AG10803 (cell line): ENCODE measurements at regions not wholly inside any gene's neighbourhood (a gene's known extent, or its start where the extent isn't known, plus 50 kb on each side); places are given as distances from the start of the nearest gene placed in this dataset.
A peak's percentile ranks its signal among the peaks of the same experiment; 100 is the strongest.

Experiments
- DNase-seq: peaks from one replicate; pipeline ENCODE4 v3.0.0; 2010; ENCODE audit warnings: low read depth
- H3K4me3 ChIP-seq: 2 replicates; pipeline ENCODE4 v1.5.1; 2011; ENCODE audit warnings: mild to moderate bottlenecking, low read length, control low read depth
- TF ChIP-seq, protein P1 (sequence below): conservative IDR thresholded peaks from 2 replicates; pipeline ENCODE4 v1.5.1; 2011; ENCODE audit warnings: mild to moderate bottlenecking, low read length, control low read depth, inconsistent platforms

DNA sequence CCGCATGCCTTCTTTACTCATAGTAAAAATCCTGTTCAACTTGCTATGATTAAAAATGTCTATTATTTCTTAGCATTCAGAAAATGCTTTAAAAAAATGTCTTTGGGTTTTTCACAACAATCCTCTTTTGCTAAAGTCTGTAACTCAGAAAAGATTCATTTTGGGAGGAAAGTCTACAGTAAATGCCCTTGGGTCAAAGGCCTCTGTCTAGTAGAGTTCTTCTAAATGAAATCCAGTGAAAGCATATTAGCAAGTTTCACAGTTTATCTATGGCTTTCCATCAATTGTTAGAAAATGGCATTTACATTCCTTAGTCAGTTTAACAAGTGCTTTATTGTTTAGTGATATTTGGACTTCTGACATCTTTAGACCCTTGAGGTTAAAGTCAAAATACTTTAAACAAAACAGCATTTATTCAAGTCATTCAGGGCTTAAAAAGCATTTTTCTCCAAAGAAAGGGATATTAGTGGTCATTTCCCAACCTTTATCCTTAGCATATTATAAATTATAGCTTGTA, 137.1 kb upstream of the TARS1 start:
- no peak overlapping the region for H3K4me3 ChIP-seq
- TF ChIP-seq, protein P1, sequence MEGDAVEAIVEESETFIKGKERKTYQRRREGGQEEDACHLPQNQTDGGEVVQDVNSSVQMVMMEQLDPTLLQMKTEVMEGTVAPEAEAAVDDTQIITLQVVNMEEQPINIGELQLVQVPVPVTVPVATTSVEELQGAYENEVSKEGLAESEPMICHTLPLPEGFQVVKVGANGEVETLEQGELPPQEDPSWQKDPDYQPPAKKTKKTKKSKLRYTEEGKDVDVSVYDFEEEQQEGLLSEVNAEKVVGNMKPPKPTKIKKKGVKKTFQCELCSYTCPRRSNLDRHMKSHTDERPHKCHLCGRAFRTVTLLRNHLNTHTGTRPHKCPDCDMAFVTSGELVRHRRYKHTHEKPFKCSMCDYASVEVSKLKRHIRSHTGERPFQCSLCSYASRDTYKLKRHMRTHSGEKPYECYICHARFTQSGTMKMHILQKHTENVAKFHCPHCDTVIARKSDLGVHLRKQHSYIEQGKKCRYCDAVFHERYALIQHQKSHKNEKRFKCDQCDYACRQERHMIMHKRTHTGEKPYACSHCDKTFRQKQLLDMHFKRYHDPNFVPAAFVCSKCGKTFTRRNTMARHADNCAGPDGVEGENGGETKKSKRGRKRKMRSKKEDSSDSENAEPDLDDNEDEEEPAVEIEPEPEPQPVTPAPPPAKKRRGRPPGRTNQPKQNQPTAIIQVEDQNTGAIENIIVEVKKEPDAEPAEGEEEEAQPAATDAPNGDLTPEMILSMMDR = no peak
- DNase-seq = no peak

DNA sequence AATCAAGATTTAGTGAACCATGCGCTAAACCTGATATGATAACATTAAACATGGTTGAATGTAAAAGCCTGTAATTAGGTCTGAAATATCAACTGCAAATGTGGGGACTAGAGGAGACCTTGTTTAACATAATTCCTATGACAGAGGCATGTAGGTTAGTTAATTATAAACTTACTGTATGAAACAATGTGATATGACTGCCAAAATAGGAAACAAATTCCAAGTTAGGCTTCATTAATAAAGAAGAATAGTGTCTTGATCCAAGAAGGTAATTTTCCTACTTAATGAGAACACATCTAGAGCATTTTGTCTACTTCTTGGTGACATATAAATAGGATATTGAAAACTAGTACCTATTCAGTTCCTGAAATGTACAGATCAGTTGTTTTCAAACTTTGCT, 136.2 kb upstream of the TARS1 start:
- TF ChIP-seq, protein P1 = no peak
- no peak overlapping the region for H3K4me3 ChIP-seq
- DNase-seq = no peak

DNA sequence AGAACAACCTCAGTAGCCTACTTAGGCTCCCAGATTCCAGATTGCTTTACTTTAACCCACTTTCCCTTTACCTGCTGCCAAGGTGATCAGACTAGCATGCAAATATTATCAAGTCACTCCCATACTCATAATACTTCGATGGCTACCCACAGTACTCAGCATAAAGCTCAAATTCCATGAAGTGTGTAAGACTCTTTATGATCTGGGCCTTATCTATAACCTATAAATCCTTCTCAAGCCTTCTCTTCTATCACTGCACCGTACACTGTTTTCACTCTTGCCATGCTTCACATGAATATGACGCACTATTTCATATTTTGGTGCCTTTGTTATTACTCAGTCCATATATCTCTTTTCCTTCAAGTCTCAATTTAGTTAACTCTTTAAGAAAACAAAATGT, 135.2 kb upstream of the TARS1 start:
- TF ChIP-seq, protein P1 = no peak
- H3K4me3 ChIP-seq = no peak overlapping the region
- no peak for DNase-seq

DNA sequence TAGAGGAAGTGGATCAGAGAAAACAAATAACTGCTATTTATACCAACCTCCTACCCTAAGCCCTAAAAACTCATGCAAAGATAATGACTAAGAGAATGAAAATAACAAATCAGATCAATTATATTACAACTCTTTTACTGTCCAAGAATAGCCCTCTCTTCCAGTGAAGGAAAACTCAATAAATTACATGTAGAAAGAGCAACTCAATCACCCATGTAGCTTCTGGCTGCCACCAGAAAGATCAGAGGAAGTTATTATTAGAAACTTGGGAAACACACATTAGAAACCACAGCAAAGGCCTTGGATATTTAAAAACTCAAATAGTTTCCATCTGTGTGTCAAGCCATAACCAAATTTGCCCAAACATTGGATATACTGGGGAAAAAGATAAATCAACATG, 134.0 kb upstream of the TARS1 start:
- TF ChIP-seq, protein P1 = no peak
- no peak overlapping the region for H3K4me3 ChIP-seq
- peak; percentile 60 for DNase-seq

DNA sequence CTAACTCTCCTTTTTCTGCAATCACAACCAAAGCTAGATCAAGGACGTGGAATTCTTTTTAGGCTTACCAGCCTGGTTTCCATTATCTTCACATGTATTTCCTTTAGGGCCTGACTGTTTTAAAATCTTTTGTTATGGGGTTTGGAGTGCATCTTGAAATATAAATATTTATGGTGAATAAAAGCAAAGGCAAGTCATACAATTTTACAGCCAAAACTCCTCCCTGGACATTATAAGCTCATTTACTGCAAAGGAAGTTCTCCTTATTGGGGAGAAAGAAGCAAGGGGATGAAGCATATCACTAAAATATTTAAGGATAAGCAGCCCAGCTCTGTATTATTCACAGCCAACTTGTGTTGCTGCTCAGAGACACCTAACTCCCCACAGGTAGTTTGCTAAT, 132.2 kb upstream of the TARS1 start:
- H3K4me3 ChIP-seq = no peak overlapping the region
- TF ChIP-seq, protein P1 = no peak
- no peak for DNase-seq

DNA sequence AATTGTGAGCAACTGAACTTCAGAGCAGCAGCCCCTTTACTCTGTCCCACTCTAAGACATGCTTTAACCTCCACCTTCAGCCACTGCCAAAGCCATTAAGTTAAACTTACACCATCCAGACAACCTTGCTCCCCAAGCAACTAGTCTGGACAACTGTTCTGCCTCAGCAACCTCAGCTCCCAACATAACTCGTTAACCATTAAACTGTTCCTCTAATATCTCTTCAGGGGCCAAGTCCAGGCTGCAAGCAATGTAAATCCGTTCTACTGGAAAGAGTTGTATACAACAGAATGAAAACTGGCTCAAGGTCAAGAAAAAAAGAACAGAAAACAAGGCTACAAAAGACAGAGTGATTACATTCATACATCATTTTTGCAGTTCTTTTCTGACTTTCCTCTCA, 131.7 kb upstream of the TARS1 start:
- H3K4me3 ChIP-seq = no peak overlapping the region
- TF ChIP-seq, protein P1 = no peak
- DNase-seq = no peak

DNA sequence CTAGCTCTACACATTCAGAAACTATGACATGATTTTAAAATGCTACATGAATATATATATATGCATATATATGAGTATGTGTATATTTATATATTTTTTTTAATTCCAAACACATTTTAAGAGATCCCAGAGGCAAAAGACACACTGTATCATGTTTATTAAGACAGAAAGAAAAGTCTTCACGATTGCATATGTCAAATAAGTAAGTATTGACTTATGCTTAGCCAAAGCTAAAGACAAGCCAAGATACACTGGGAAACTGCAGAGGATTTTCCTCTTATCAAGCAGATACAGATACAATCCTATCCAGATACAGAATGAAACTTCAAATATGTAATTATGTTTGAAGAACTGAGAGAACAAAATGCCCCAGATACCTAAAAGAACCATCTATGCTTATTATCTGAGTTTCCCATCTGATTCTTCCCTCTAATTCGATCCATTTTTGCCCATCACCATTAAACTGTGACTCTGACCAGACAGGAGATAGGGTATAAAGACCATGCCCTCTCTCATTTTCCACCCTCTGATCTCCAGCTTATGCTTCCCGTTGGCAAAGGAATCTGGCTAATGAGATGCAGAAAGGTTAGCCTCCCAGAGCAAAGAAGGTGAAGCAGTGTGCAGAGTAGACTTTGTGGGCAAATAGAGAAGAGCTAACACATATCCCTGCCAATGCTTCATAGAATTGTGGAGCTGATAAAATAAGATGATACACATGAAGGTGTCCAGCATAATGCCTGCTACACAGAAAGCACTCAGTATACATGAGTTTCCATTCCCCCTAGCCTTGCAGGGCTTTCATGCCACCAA, 131.0 kb upstream of the TARS1 start:
- DNase-seq = no peak
- no peak overlapping the region for H3K4me3 ChIP-seq
- TF ChIP-seq, protein P1 = no peak
